Kasumi-1 (cell line): ENCODE measurements at regions not wholly inside any gene's neighbourhood (a gene's known extent, or its start where the extent isn't known, plus 50 kb on each side); places are given as distances from the start of the nearest gene placed in this dataset.
A peak's percentile ranks its signal among the peaks of the same experiment; 100 is the strongest.
"Not testable (repeated sequence)": the region's sequence is repeated elsewhere in the genome, so short reads cannot be mapped to it uniquely, and the experiment has no call there.

ENCODE experiments used
- DNase-seq, 2 experiments: peaks; one replicate each; lab custom pipeline; 2025; lab: John Stamatoyannopoulos, UW

GRCh38 chr3:11739706-11740105 is 96.0 kb upstream of the VGLL4 start:
- no peak for DNase-seq

GRCh38 chr3:11739123-11739522 is 95.4 kb upstream of the VGLL4 start:
- no peak for DNase-seq

- DNase-seq: no peak
Measured at GRCh38 chr3:11737742-11738141, 94.0 kb upstream of the VGLL4 start.

GRCh38 chr3:11736136-11736833 is 92.6 kb upstream of the VGLL4 start:
- DNase-seq: no peak

GRCh38 chr3:11735638-11736037 is 91.9 kb upstream of the VGLL4 start:
- no peak for DNase-seq

GRCh38 chr3:11735111-11735510 is 91.4 kb upstream of the VGLL4 start:
- not testable (repeated sequence) for DNase-seq

- no peak for DNase-seq
Measured at GRCh38 chr3:11733914-11734313, 90.2 kb upstream of the VGLL4 start.

- DNase-seq: no peak
Measured at GRCh38 chr3:11727207-11727606, 83.5 kb upstream of the VGLL4 start.

- DNase-seq: no peak
Measured at GRCh38 chr3:11726146-11726545, 82.4 kb upstream of the VGLL4 start.

GRCh38 chr3:11725340-11725641 is 81.6 kb upstream of the VGLL4 start:
- DNase-seq: not testable (repeated sequence)

GRCh38 chr3:11724615-11725339 is 81.1 kb upstream of the VGLL4 start:
- DNase-seq: no peak

GRCh38 chr3:11721479-11721878 is 77.8 kb upstream of the VGLL4 start:
- no peak for DNase-seq

- DNase-seq: no peak
Measured at GRCh38 chr3:11720917-11721411, 77.2 kb upstream of the VGLL4 start.

- peak; percentile 62 to 75 for DNase-seq
Measured at GRCh38 chr3:11720304-11720898, 76.7 kb upstream of the VGLL4 start.

GRCh38 chr3:11719406-11720303 is 75.9 kb upstream of the VGLL4 start:
- peak; percentile 27 to 30 for DNase-seq

GRCh38 chr3:11718637-11719405 is 75.1 kb upstream of the VGLL4 start:
- DNase-seq: peak; percentile 32 to 64

GRCh38 chr3:11717768-11718636 is 74.3 kb upstream of the VGLL4 start:
- DNase-seq: peak; percentile 10 to 48

GRCh38 chr3:11717301-11717700 is 73.6 kb upstream of the VGLL4 start:
- no peak for DNase-seq

GRCh38 chr3:11716573-11717290 is 73.0 kb upstream of the VGLL4 start:
- no peak for DNase-seq

- no peak for DNase-seq
Measured at GRCh38 chr3:11713171-11713570, 69.5 kb upstream of the VGLL4 start.
